RWPE1 (cell line): ENCODE measurements at regions not wholly inside any gene's neighbourhood (a gene's known extent, or its start where the extent isn't known, plus 50 kb on each side); places are given as distances from the start of the nearest gene placed in this dataset.

ENCODE experiments used
- CTCF ChIA-PET: fragments of 350-600 bp; sonication (Branson Sonifier 250); formaldehyde crosslinking; extraction: SDS; loops from one replicate; lab custom pipeline; 2021; lab: Yijun Ruan, JAX
- POLR2A ChIA-PET: fragments of 400-600 bp; formaldehyde crosslinking; extraction: SDS; loops from one replicate; lab custom pipeline; 2020; ENCODE audit warnings: antibody characterized with exemption; ENCODE audit not compliant: low non-redundant PET; lab: Yijun Ruan, JAX
- DNase-seq: peaks from one replicate; pipeline ENCODE4 v3.0.0; 2012; ENCODE audit warnings: low spot score
- H3K27ac ChIP-seq: fragments of 450-650 bp; 2 replicates; pipeline ENCODE4 v1.5.1; 2017
- TF ChIP-seq, protein P1 (sequence below): fragments of 450-650 bp; conservative IDR thresholded peaks from 2 replicates; pipeline ENCODE4 v1.5.1; 2017; ENCODE audit warnings: low read depth, mild to moderate bottlenecking

GRCh38 chr20:21862259-21862946, 156.9 kb downstream of the PAX1 start:
- ChIA-PET CTCF (no interaction called here), POLR2A (no interaction called here)

DNA sequence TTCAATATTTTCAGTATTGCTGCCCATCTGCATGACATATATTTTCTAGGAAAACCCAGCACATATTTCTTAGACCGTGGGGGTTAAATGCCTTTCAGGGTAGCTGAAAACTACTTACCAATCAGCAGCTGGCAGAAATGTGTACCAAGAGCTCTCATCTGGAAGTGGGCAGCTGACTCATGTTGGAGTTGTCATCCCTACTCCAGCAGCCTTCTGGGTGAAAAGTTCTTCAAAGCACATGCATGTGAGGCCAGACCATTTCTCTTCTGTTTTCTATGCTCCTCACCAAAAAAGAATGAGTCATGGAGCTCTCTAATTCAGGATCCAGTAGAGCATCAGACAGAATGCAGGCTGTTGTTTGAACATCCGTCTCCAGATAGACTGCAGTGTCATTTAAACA, 135.5 kb downstream of the PAX1 start:
- DNase-seq = no peak
- H3K27ac ChIP-seq = no peak overlapping the region
- TF ChIP-seq, protein P1, sequence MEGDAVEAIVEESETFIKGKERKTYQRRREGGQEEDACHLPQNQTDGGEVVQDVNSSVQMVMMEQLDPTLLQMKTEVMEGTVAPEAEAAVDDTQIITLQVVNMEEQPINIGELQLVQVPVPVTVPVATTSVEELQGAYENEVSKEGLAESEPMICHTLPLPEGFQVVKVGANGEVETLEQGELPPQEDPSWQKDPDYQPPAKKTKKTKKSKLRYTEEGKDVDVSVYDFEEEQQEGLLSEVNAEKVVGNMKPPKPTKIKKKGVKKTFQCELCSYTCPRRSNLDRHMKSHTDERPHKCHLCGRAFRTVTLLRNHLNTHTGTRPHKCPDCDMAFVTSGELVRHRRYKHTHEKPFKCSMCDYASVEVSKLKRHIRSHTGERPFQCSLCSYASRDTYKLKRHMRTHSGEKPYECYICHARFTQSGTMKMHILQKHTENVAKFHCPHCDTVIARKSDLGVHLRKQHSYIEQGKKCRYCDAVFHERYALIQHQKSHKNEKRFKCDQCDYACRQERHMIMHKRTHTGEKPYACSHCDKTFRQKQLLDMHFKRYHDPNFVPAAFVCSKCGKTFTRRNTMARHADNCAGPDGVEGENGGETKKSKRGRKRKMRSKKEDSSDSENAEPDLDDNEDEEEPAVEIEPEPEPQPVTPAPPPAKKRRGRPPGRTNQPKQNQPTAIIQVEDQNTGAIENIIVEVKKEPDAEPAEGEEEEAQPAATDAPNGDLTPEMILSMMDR = no peak
- ChIA-PET POLR2A (no interaction called here), CTCF (interaction anchor here (0.6 kb wide), 1 partner anchor 383 kb away, joined by 4 read pairs; no protein-coding TSS in a partner anchor)

More at GRCh38 chr20:21862259-21862946, 156.9 kb downstream of the PAX1 start:
- no peak overlapping the region for H3K27ac ChIP-seq
- DNase-seq = no peak
- TF ChIP-seq, protein P1 = no peak

GRCh38 chr20:21839982-21840381, 134.5 kb downstream of the PAX1 start:
- CTCF ChIA-PET = no interaction called here
- no peak for DNase-seq
- POLR2A ChIA-PET = no interaction called here
- TF ChIP-seq, protein P1 = no peak
- no peak overlapping the region for H3K27ac ChIP-seq

DNA sequence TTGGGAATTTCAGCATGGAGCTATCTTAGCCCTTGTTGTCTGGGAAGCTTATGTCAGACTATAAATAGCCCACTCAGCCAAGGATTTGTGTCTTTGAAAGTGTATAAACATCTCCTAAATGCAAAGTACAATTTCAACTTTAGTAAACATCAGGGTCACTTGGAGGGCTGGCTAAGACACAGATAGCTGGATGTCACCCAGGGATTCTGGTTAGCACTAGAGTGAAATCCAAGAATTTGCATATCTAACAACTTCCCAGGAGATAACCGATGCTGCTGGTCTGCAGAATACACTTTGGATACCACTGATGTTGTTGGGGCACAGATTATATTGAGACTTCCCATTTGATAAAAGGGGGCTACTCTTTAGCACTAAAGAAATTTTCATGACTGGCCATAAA, 130.9 kb downstream of the PAX1 start:
- ChIA-PET CTCF (no interaction called here), POLR2A (no interaction called here)
- H3K27ac ChIP-seq = no peak overlapping the region
- TF ChIP-seq, protein P1 = no peak
- no peak for DNase-seq

- ChIA-PET CTCF (no interaction called here), POLR2A (no interaction called here)
- no peak for DNase-seq
- no peak overlapping the region for H3K27ac ChIP-seq
- TF ChIP-seq, protein P1 = no peak
These were observed 129.6 kb downstream of the PAX1 start for GRCh38 chr20:21835042-21835441.

GRCh38 chr20:21832442-21833385, 127.2 kb downstream of the PAX1 start:
- H3K27ac ChIP-seq = no peak overlapping the region
- no peak for DNase-seq
- POLR2A ChIA-PET = no interaction called here
- CTCF ChIA-PET = no interaction called here
- TF ChIP-seq, protein P1 = no peak
